WTC11 (cell line): ENCODE measurements at regions not wholly inside any gene's neighbourhood (a gene's known extent, or its start where the extent isn't known, plus 50 kb on each side); places are given as distances from the start of the nearest gene placed in this dataset.

Source experiments
- ATAC-seq: fragments of 200-7000 bp; cut with Tn5 transposase; 2 replicates; pipeline ENCODE4 v1.10.0; 2021; ENCODE audit warnings: mild to moderate bottlenecking, moderate library complexity
- CTCF ChIA-PET: fragments of 300-600 bp; sonication (Branson Sonifier 250); formaldehyde crosslinking; loops from one replicate; lab custom pipeline; 2021; ENCODE audit warnings: antibody characterized with exemption; lab: Charles Lee
- POLR2A ChIA-PET: fragments of 350-600 bp; sonication (Branson Sonifier 250); formaldehyde crosslinking; loops from one replicate; lab custom pipeline; 2021; ENCODE audit warnings: antibody characterized with exemption; lab: Charles Lee
- DNase-seq: peaks from one replicate; pipeline ENCODE4 v3.0.0; 2021; ENCODE audit warnings: low spot score
- H3K27ac Mint-ChIP-seq: 2 replicates; pipeline ENCODE4 v1.8.0; 2021; ENCODE audit warnings: mixed read lengths
- H3K27me3 Mint-ChIP-seq: 2 replicates; pipeline ENCODE4 v1.8.0; 2021; ENCODE audit warnings: low read depth, mild to moderate bottlenecking, moderate library complexity, mixed read lengths
- H3K36me3 Mint-ChIP-seq: 2 replicates; pipeline ENCODE4 v1.8.0; 2021; ENCODE audit warnings: mixed read lengths
- H3K4me1 Mint-ChIP-seq: 2 replicates; pipeline ENCODE4 v1.8.0; 2022; ENCODE audit warnings: mixed read lengths
- H3K4me3 Mint-ChIP-seq: 2 replicates; pipeline ENCODE4 v1.8.0; 2021; ENCODE audit warnings: mild to moderate bottlenecking, moderate library complexity, mixed read lengths
- H3K9me3 Mint-ChIP-seq: 2 replicates; pipeline ENCODE4 v1.8.0; 2021; ENCODE audit warnings: mixed read lengths
- ATF1 ChIP-seq: sonication (generic); formaldehyde crosslinking; IDR thresholded peaks from 2 replicates; pipeline ENCODE4 v1.8.1; 2023; ENCODE audit warnings: mild to moderate bottlenecking, moderate library complexity, missing genetic modification reagents
- CBFB ChIP-seq: sonication (generic); formaldehyde crosslinking; IDR thresholded peaks from 2 replicates; pipeline ENCODE4 v1.8.1; 2022; ENCODE audit warnings: mild to moderate bottlenecking, low read depth, missing genetic modification reagents
- CREB1 ChIP-seq: sonication (generic); formaldehyde crosslinking; IDR thresholded peaks from 2 replicates; pipeline ENCODE4 v1.8.0; 2023; ENCODE audit warnings: mild to moderate bottlenecking, missing genetic modification reagents
- ELF4 ChIP-seq: sonication (generic); formaldehyde crosslinking; IDR thresholded peaks from 2 replicates; pipeline ENCODE4 v1.8.1; 2022; ENCODE audit warnings: low read depth, mild to moderate bottlenecking, moderate library complexity, missing genetic modification reagents
- ESRRA ChIP-seq: sonication (generic); formaldehyde crosslinking; IDR thresholded peaks from 2 replicates; pipeline ENCODE4 v1.8.1; 2022; ENCODE audit warnings: mild to moderate bottlenecking, missing genetic modification reagents, borderline replicate concordance
- FOXJ3 ChIP-seq: sonication (generic); formaldehyde crosslinking; IDR thresholded peaks from 2 replicates; pipeline ENCODE4 v1.9.0; 2021; ENCODE audit warnings: missing genetic modification reagents, mild to moderate bottlenecking, borderline replicate concordance
- FOXK1 ChIP-seq: sonication (generic); formaldehyde crosslinking; IDR thresholded peaks from 2 replicates; pipeline ENCODE4 v1.8.0; 2022; ENCODE audit warnings: mild to moderate bottlenecking, moderate library complexity, missing genetic modification reagents
- FOXP1 ChIP-seq: sonication (generic); formaldehyde crosslinking; IDR thresholded peaks from 2 replicates; pipeline ENCODE4 v1.8.0; 2022; ENCODE audit warnings: missing genetic modification reagents, mild to moderate bottlenecking, moderate library complexity, borderline replicate concordance
- GRHL2 ChIP-seq: fragments of 250-450 bp; sonication (Bioruptor Pico); IDR thresholded peaks from 2 replicates; pipeline ENCODE4 v1.8.0; 2022; ENCODE audit warnings: mild to moderate bottlenecking, moderate library complexity; ENCODE audit not compliant: insufficient replicate concordance, severe bottlenecking
- KAT7 ChIP-seq: sonication (generic); formaldehyde crosslinking; IDR thresholded peaks from 2 replicates; pipeline ENCODE4 v1.8.1; 2023; ENCODE audit warnings: missing genetic modification reagents, mild to moderate bottlenecking, borderline replicate concordance
- NFYB ChIP-seq: sonication (generic); formaldehyde crosslinking; conservative IDR thresholded peaks from 2 replicates; pipeline ENCODE4 v1.8.0; 2022; ENCODE audit warnings: low read depth, missing genetic modification reagents
- RORB ChIP-seq: fragments of 250-450 bp; sonication (Bioruptor Pico); IDR thresholded peaks from 2 replicates; pipeline ENCODE4 v1.9.0; 2021; ENCODE audit warnings: mild to moderate bottlenecking
- TP53 ChIP-seq: sonication (generic); formaldehyde crosslinking; IDR thresholded peaks from 2 replicates; pipeline ENCODE4 v1.8.1; 2023; ENCODE audit warnings: mild to moderate bottlenecking, missing genetic modification reagents
- ZNF232 ChIP-seq: sonication (generic); formaldehyde crosslinking; IDR thresholded peaks from 2 replicates; pipeline ENCODE4 v1.8.0; 2022; ENCODE audit warnings: mild to moderate bottlenecking, missing genetic modification reagents
- TF ChIP-seq, protein P1 (sequence below): sonication (generic); formaldehyde crosslinking; IDR thresholded peaks from 2 replicates; pipeline ENCODE4 v1.8.0; 2023; ENCODE audit warnings: missing genetic modification reagents, mild to moderate bottlenecking, borderline replicate concordance
- TF ChIP-seq, protein P2 (sequence below): sonication (generic); formaldehyde crosslinking; IDR thresholded peaks from 2 replicates; pipeline ENCODE4 v1.8.1; 2023; ENCODE audit warnings: mild to moderate bottlenecking, missing genetic modification reagents
- TF ChIP-seq, protein P3 (sequence below): sonication (generic); formaldehyde crosslinking; IDR thresholded peaks from 2 replicates; pipeline ENCODE4 v1.8.1; 2023; ENCODE audit warnings: mild to moderate bottlenecking, missing genetic modification reagents
- TF ChIP-seq, protein P4 (sequence below): fragments of 250-450 bp; sonication (Bioruptor Pico); IDR thresholded peaks from 2 replicates; pipeline ENCODE4 v1.9.0; 2021; ENCODE audit warnings: moderate library complexity, mild to moderate bottlenecking, inconsistent platforms, borderline replicate concordance
- TF ChIP-seq, protein P5 (sequence below): sonication (generic); formaldehyde crosslinking; IDR thresholded peaks from 2 replicates; pipeline ENCODE4 v1.8.1; 2022; ENCODE audit warnings: mild to moderate bottlenecking, moderate library complexity, missing genetic modification reagents
- TF ChIP-seq, protein P6 (sequence below): sonication (generic); formaldehyde crosslinking; IDR thresholded peaks from 2 replicates; pipeline ENCODE4 v1.8.1; 2022; ENCODE audit warnings: missing genetic modification reagents, borderline replicate concordance

DNA sequence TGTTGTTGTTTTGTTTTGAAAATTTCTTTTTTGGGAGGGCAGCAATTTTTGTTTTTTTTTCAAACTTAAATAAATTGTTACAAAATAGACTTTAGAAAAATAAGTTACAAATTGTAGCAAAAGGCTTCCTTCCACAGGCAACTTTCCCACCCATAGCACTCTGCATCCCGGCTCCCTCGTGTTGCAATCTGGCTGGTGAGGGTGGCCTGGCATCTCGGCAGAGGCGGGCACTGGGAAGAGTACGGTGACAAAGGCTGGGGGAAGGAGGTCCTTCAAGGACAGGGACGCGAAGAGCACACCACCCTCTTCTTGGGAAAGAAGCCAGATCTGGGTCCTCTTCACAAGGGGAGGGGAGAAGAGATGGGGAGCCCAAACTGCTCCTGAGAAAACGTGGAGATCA is 379.7 kb downstream of the OLFM4 start (continued):
- TF ChIP-seq FOXK1 (CRISPR knock-in tag): no peak
- TF ChIP-seq, protein P1, sequence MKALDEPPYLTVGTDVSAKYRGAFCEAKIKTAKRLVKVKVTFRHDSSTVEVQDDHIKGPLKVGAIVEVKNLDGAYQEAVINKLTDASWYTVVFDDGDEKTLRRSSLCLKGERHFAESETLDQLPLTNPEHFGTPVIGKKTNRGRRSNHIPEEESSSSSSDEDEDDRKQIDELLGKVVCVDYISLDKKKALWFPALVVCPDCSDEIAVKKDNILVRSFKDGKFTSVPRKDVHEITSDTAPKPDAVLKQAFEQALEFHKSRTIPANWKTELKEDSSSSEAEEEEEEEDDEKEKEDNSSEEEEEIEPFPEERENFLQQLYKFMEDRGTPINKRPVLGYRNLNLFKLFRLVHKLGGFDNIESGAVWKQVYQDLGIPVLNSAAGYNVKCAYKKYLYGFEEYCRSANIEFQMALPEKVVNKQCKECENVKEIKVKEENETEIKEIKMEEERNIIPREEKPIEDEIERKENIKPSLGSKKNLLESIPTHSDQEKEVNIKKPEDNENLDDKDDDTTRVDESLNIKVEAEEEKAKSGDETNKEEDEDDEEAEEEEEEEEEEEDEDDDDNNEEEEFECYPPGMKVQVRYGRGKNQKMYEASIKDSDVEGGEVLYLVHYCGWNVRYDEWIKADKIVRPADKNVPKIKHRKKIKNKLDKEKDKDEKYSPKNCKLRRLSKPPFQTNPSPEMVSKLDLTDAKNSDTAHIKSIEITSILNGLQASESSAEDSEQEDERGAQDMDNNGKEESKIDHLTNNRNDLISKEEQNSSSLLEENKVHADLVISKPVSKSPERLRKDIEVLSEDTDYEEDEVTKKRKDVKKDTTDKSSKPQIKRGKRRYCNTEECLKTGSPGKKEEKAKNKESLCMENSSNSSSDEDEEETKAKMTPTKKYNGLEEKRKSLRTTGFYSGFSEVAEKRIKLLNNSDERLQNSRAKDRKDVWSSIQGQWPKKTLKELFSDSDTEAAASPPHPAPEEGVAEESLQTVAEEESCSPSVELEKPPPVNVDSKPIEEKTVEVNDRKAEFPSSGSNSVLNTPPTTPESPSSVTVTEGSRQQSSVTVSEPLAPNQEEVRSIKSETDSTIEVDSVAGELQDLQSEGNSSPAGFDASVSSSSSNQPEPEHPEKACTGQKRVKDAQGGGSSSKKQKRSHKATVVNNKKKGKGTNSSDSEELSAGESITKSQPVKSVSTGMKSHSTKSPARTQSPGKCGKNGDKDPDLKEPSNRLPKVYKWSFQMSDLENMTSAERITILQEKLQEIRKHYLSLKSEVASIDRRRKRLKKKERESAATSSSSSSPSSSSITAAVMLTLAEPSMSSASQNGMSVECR (CRISPR knock-in tag): no peak
- TF ChIP-seq, protein P2, sequence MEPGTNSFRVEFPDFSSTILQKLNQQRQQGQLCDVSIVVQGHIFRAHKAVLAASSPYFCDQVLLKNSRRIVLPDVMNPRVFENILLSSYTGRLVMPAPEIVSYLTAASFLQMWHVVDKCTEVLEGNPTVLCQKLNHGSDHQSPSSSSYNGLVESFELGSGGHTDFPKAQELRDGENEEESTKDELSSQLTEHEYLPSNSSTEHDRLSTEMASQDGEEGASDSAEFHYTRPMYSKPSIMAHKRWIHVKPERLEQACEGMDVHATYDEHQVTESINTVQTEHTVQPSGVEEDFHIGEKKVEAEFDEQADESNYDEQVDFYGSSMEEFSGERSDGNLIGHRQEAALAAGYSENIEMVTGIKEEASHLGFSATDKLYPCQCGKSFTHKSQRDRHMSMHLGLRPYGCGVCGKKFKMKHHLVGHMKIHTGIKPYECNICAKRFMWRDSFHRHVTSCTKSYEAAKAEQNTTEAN: no peak
- no peak for TF ChIP-seq TP53 (CRISPR knock-in tag)
- TF ChIP-seq ZNF232 (CRISPR knock-in tag): no peak
- no peak for TF ChIP-seq NFYB (CRISPR knock-in tag)
- no peak for TF ChIP-seq ELF4
- TF ChIP-seq, all 79 proteins: peak for 0

DNA sequence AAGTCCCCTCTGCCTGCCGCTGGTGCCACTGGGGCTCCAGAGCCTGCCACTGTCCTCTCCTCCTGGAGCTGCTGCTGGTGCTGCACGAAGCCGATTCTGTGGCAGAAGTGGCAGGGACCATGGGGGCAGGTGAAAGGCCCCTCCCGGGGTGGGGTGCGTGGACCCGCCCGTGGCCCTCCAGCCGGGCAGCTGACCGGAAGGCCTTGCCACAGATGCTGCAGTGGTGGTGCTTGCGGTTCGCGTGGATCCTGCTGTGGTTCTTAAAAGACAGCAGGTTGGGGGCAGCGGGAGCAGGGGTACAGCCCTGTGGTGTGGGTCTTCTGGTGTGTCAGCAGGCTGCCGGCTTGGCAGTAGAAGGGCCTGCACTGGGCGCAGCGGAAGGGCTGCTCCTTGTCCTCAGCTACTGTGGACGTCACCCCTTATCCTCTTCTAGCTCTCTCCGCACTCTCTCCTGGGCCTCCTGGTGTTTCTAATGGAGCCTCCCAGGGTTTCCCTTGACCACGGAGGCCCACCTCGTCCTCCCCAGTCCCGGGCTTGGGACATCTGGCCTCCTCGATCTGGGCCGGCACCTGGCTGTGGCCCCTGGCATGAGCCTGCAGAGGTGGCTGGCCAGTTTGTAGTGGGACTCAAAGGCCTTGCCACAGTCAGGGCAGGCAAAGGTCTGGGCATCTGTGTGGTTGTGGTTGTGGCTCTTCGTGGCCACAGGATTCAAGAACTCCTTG is 380.4 kb downstream of the OLFM4 start:
- H3K36me3 Mint-ChIP-seq: no peaks in the 10 kb centered on the region
- H3K27ac Mint-ChIP-seq: no peak overlapping the region
- TF ChIP-seq TP53 (CRISPR knock-in tag): no peak
- no peak for TF ChIP-seq ATF1
- no peak for TF ChIP-seq FOXJ3 (CRISPR knock-in tag)
- TF ChIP-seq FOXP1 (CRISPR knock-in tag): no peak
- no peak for TF ChIP-seq CREB1 (CRISPR knock-in tag)
- TF ChIP-seq, protein P3, sequence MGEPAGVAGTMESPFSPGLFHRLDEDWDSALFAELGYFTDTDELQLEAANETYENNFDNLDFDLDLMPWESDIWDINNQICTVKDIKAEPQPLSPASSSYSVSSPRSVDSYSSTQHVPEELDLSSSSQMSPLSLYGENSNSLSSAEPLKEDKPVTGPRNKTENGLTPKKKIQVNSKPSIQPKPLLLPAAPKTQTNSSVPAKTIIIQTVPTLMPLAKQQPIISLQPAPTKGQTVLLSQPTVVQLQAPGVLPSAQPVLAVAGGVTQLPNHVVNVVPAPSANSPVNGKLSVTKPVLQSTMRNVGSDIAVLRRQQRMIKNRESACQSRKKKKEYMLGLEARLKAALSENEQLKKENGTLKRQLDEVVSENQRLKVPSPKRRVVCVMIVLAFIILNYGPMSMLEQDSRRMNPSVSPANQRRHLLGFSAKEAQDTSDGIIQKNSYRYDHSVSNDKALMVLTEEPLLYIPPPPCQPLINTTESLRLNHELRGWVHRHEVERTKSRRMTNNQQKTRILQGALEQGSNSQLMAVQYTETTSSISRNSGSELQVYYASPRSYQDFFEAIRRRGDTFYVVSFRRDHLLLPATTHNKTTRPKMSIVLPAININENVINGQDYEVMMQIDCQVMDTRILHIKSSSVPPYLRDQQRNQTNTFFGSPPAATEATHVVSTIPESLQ (CRISPR knock-in tag): no peak
- TF ChIP-seq, protein P4, sequence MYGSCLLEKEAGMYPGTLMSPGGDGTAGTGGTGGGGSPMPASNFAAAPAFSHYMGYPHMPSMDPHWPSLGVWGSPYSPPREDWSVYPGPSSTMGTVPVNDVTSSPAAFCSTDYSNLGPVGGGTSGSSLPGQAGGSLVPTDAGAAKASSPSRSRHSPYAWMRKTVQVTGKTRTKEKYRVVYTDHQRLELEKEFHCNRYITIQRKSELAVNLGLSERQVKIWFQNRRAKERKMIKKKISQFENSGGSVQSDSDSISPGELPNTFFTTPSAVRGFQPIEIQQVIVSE (CRISPR knock-in tag): no peak
- no peak for TF ChIP-seq CBFB (CRISPR knock-in tag)
- TF ChIP-seq GRHL2 (CRISPR knock-in tag): no peak
- TF ChIP-seq, protein P5, sequence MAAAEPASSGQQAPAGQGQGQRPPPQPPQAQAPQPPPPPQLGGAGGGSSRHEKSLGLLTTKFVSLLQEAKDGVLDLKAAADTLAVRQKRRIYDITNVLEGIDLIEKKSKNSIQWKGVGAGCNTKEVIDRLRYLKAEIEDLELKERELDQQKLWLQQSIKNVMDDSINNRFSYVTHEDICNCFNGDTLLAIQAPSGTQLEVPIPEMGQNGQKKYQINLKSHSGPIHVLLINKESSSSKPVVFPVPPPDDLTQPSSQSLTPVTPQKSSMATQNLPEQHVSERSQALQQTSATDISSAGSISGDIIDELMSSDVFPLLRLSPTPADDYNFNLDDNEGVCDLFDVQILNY (CRISPR knock-in tag): no peak
- no peak for TF ChIP-seq KAT7 (CRISPR knock-in tag)
- TF ChIP-seq ESRRA (CRISPR knock-in tag): no peak
- no peak for TF ChIP-seq RORB (CRISPR knock-in tag)
- TF ChIP-seq, protein P6, sequence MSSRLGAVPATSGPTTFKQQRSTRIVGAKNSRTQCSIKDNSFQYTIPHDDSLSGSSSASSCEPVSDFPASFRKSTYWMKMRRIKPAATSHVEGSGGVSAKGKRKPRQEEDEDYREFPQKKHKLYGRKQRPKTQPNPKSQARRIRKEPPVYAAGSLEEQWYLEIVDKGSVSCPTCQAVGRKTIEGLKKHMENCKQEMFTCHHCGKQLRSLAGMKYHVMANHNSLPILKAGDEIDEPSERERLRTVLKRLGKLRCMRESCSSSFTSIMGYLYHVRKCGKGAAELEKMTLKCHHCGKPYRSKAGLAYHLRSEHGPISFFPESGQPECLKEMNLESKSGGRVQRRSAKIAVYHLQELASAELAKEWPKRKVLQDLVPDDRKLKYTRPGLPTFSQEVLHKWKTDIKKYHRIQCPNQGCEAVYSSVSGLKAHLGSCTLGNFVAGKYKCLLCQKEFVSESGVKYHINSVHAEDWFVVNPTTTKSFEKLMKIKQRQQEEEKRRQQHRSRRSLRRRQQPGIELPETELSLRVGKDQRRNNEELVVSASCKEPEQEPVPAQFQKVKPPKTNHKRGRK (CRISPR knock-in tag): no peak
- CTCF ChIA-PET: interaction anchor here (3.8 kb wide), 1 partner anchor 158 kb away, joined by 17 read pairs; no protein-coding TSS in a partner anchor
- no peak overlapping the region for H3K4me3 Mint-ChIP-seq
- no peaks in the 10 kb centered on the region for H3K9me3 Mint-ChIP-seq
- no peaks in the 10 kb centered on the region for H3K27me3 Mint-ChIP-seq
- ATAC-seq: no peak
- H3K4me1 Mint-ChIP-seq: no peaks in the 10 kb centered on the region
- DNase-seq: no peak
- POLR2A ChIA-PET: no interaction called here
